Endothelial cell of umbilical vein (primary cell): ENCODE measurements at regions not wholly inside any gene's neighbourhood (a gene's known extent, or its start where the extent isn't known, plus 50 kb on each side); places are given as distances from the start of the nearest gene placed in this dataset.

Experiments
- BruUV-seq: library from RNA; stranded (reverse); fragments of 400-500 nt; replicated peaks from 2 replicates; lab custom pipeline; 2021; lab: Mats Ljungman, UMichigan
- CTCF ChIA-PET: fragments of 300-600, 350-600 bp; sonication (Branson Sonifier 250); formaldehyde crosslinking; loops from one replicate; lab custom pipeline; 2021; ENCODE audit warnings: antibody characterized with exemption, inconsistent platforms; lab: Charles Lee
- POLR2A ChIA-PET: fragments of 300-600, 350-600 bp; sonication (Branson Sonifier 250); formaldehyde crosslinking; loops from one replicate; lab custom pipeline; 2021; ENCODE audit warnings: antibody characterized with exemption, inconsistent platforms; lab: Charles Lee
- DNase-seq: peaks from one replicate; pipeline ENCODE4 v3.0.0-alpha.2; 2011; ENCODE audit warnings: low read depth, low spot score
- FAIRE-seq: peaks from 2 replicates; lab custom pipeline; 2011; peaks lifted over from hg19 to GRCh38; lab: Jason Lieb, UNC
- H2AFZ ChIP-seq: 2 replicates; pipeline ENCODE4 v1.6.0; 2012; ENCODE audit warnings: low read depth, low read length, control low read depth, inconsistent platforms
- H3K27ac ChIP-seq: 2 replicates; pipeline ENCODE4 v1.5.1; 2011; ENCODE audit warnings: low read depth, mild to moderate bottlenecking, control low read depth, low read length, moderate library complexity; ENCODE audit not compliant: insufficient read depth
- H3K27me3 ChIP-seq, 2 experiments: 2 replicates each; pipeline versions ENCODE4 v1.6.0 to v1.6.1; 2011; ENCODE audit warnings: low read length in 2 of 2, mixed read lengths in 1 of 2; ENCODE audit not compliant: control insufficient read depth in 2 of 2, insufficient read depth in 2 of 2
- H3K36me3 ChIP-seq, 2 experiments: 2 replicates in 1 of 2; 3 replicates in 1 of 2; pipeline ENCODE4 v1.5.1; 2011; ENCODE audit warnings: low read length in 2 of 2, mild to moderate bottlenecking in 1 of 2, moderate library complexity in 1 of 2; ENCODE audit not compliant: control insufficient read depth in 2 of 2, insufficient read depth in 2 of 2; ENCODE audit errors: extremely low read depth in 1 of 2
- H3K4me1 ChIP-seq: 3 replicates; pipeline ENCODE4 v1.5.1; 2011; ENCODE audit warnings: mild to moderate bottlenecking, low read length; ENCODE audit not compliant: control insufficient read depth, insufficient read depth; ENCODE audit errors: extremely low read depth
- H3K4me2 ChIP-seq: 2 replicates; pipeline ENCODE4 v1.6.1; 2011; ENCODE audit warnings: low read length, control low read depth, mixed read lengths; ENCODE audit not compliant: insufficient read depth
- H3K4me3 ChIP-seq, 3 experiments: fragments of 200-600 bp in 1 of 3; sonication (generic), shearing (Covaris generic) in 1 of 3; replicated peaks in 1 of 3; 2 replicates each; pipeline ENCODE4 v1.5.1; 2011 to 2016; ENCODE audit warnings: control low read depth in 3 of 3, low read length in 3 of 3, mild to moderate bottlenecking in 2 of 3, inconsistent platforms in 1 of 3, low read depth in 1 of 3, moderate library complexity in 1 of 3; ENCODE audit not compliant: insufficient read depth in 1 of 3
- H3K79me2 ChIP-seq: 2 replicates; pipeline ENCODE4 v1.6.0; 2012; ENCODE audit warnings: low read length, inconsistent platforms; ENCODE audit not compliant: control insufficient read depth, insufficient read depth
- H3K9ac ChIP-seq: replicated peaks from 2 replicates; pipeline ENCODE3; 2011; ENCODE audit warnings: low read length, control low read depth; ENCODE audit not compliant: insufficient read depth; ENCODE audit errors: extremely low read depth
- H3K9me1 ChIP-seq: replicated peaks from 3 replicates; pipeline ENCODE4 v1.6.0; 2011; ENCODE audit warnings: mild to moderate bottlenecking, low read length; ENCODE audit not compliant: control insufficient read depth, insufficient read depth; ENCODE audit errors: extremely low read depth
- H3K9me3 ChIP-seq: replicated peaks from 2 replicates; pipeline ENCODE4 v1.5.1; 2012; ENCODE audit warnings: low read length, inconsistent platforms; ENCODE audit not compliant: control insufficient read depth, insufficient read depth
- H4K20me1 ChIP-seq: replicated peaks from 2 replicates; pipeline ENCODE3; 2011; ENCODE audit warnings: mild to moderate bottlenecking, low read length; ENCODE audit not compliant: control insufficient read depth, insufficient read depth; ENCODE audit errors: extremely low read depth
- FOS ChIP-seq: IDR thresholded peaks from 2 replicates; pipeline ENCODE4 v1.6.1; 2011; ENCODE audit warnings: mild to moderate bottlenecking, low read length, moderate library complexity, borderline replicate concordance; ENCODE audit not compliant: insufficient read depth
- JUN ChIP-seq: IDR thresholded peaks from 2 replicates; pipeline ENCODE4 v1.6.1; 2011; ENCODE audit warnings: borderline replicate concordance, low read depth; ENCODE audit not compliant: insufficient read length, insufficient read depth
- POLR2A ChIP-seq: IDR thresholded peaks from 2 replicates; pipeline ENCODE4 v1.6.1; 2012; ENCODE audit warnings: low read depth, mild to moderate bottlenecking, control low read depth, low read length
- dilution Hi-C: fragments of 300-500 bp; cut with MboI; formaldehyde crosslinking; loops from one replicate; pipeline ENCODE4 v1.15.0; 2019; ENCODE audit warnings: low sequenced_read_pairs; ENCODE audit not compliant: extremely low pct_ligation_motif_present
- intact Hi-C: fragments of 100-400 bp; cut with micrococcal nuclease; formaldehyde crosslinking; loops from one replicate; pipeline ENCODE4 v1.10.0; 2022
- TF ChIP-seq, protein P1 (sequence below), 2 donors: IDR thresholded peaks; 1 replicate in 1 of 2; 2 replicates in 1 of 2; pipeline ENCODE4 v1.5.1; 2011; ENCODE audit warnings: low read length in 2 of 2, mild to moderate bottlenecking in 2 of 2, moderate library complexity in 2 of 2, control low read depth in 1 of 2, inconsistent platforms in 1 of 2, low read depth in 1 of 2; ENCODE audit not compliant: insufficient read depth in 1 of 2; ENCODE audit errors: extremely low read depth in 1 of 2
- TF ChIP-seq, protein P2 (sequence below): IDR thresholded peaks from 2 replicates; pipeline ENCODE4 v1.6.1; 2011; ENCODE audit not compliant: insufficient read depth, insufficient read length

DNA sequence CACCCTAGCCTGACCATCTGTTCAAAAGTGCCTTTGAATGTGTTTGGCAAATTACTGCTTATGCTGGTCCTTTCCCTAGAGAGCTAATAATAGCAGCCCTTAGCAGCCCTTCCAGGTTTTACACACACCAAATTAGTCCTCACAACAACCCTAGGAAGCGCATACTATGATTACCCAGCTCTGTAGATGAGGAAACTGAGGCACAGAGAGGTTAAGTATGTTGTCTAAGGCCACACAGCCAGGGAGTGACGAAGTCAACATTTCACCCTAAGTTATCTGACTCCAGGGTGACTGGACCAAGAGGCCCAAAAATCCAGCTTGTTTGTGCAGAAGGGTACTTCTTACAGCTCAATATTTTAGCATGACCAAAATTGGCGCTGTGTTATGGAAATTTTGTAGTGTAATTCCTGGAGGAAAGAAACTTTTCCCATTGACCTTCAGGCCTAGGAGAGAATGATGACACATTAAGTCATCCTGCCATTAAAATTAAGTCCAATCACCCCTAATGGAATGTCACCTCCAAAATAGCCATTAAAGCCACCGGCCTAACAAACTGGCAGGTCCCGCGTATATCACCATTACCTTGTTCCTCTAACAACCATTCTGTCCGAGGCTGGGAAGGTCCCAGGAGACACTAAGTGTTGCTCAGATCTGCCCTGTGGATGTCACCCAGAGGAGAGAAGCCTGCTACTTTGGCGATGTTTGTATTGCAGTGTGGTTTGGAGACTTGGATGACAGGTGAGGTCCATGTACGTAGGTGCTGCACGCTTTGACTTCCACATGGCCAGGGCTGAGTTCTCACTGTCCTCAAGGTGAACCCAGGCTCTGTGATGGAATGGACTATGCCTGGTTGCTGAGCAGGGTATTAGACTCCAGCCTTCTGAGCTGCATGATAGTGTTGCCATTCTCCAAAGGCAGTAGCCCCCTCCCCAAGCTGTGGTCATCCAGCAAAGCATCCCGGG, 258.3 kb downstream of the TOMM20 start:
- no peak for DNase-seq
- intact Hi-C loops (no loop called here), dilution Hi-C loops (no loop called here)
- TF ChIP-seq POLR2A (no peak), JUN (no peak), FOS (no peak)
- TF ChIP-seq, protein P1, sequence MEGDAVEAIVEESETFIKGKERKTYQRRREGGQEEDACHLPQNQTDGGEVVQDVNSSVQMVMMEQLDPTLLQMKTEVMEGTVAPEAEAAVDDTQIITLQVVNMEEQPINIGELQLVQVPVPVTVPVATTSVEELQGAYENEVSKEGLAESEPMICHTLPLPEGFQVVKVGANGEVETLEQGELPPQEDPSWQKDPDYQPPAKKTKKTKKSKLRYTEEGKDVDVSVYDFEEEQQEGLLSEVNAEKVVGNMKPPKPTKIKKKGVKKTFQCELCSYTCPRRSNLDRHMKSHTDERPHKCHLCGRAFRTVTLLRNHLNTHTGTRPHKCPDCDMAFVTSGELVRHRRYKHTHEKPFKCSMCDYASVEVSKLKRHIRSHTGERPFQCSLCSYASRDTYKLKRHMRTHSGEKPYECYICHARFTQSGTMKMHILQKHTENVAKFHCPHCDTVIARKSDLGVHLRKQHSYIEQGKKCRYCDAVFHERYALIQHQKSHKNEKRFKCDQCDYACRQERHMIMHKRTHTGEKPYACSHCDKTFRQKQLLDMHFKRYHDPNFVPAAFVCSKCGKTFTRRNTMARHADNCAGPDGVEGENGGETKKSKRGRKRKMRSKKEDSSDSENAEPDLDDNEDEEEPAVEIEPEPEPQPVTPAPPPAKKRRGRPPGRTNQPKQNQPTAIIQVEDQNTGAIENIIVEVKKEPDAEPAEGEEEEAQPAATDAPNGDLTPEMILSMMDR (IDR thresholded peaks at IDR 0.05; ENCODE audit: extremely low read depth in 1 of 2, insufficient read depth in 1 of 2, low read depth in 1 of 2, low read length in 2 of 2): no peak
- TF ChIP-seq, protein P2, sequence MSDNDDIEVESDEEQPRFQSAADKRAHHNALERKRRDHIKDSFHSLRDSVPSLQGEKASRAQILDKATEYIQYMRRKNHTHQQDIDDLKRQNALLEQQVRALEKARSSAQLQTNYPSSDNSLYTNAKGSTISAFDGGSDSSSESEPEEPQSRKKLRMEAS: no peak
- Histone ChIP-seq H3K36me3 (no peaks in the 10 kb centered on the region), H3K79me2 (no peaks in the 10 kb centered on the region), H4K20me1 (no peaks in the 10 kb centered on the region), H3K9me3 (no peaks in the 10 kb centered on the region), H3K4me1 (peaks cover 16% of the 10 kb centered on the region), H3K4me2 (no peak overlapping the region), H2AFZ (no peak overlapping the region), H3K9ac (no peak overlapping the region), H3K4me3 (no peak overlapping the region), H3K27me3 (no peaks in the 10 kb centered on the region), H3K27ac (no peak overlapping the region), H3K9me1 (no peaks in the 10 kb centered on the region)
- POLR2A ChIA-PET: no interaction called here
- CTCF ChIA-PET: no interaction called here
- no TSS peak for BruUV-seq
- FAIRE-seq: no peak
